Type B pancreatic cell (in vitro differentiated cells): ENCODE measurements at regions not wholly inside any gene's neighbourhood (a gene's known extent, or its start where the extent isn't known, plus 50 kb on each side); places are given as distances from the start of the nearest gene placed in this dataset.
A peak's percentile ranks its signal among the peaks of the same experiment; 100 is the strongest.

ENCODE experiments used
- DNase-seq: peaks from one replicate; pipeline ENCODE4 v3.0.0; 2021; ENCODE audit warnings: mixed read lengths; ENCODE audit not compliant: unreplicated experiment; ENCODE audit errors: extremely low spot score
- H3K27ac Mint-ChIP-seq: 2 replicates; pipeline ENCODE4 v1.8.0; 2021; ENCODE audit warnings: mild to moderate bottlenecking, mixed read lengths
- H3K27me3 Mint-ChIP-seq: 2 replicates; pipeline ENCODE4 v1.8.0; 2021; ENCODE audit warnings: mixed read lengths
- H3K36me3 Mint-ChIP-seq: 2 replicates; pipeline ENCODE4 v1.8.0; 2021; ENCODE audit warnings: mixed read lengths
- H3K4me1 Mint-ChIP-seq: one replicate; pipeline ENCODE4 v1.8.0; 2021; ENCODE audit warnings: mixed read lengths; ENCODE audit not compliant: unreplicated experiment
- H3K4me3 Mint-ChIP-seq: 2 replicates; pipeline ENCODE4 v1.8.0; 2021; ENCODE audit warnings: mild to moderate bottlenecking, mixed read lengths
- H3K9me3 Mint-ChIP-seq: 2 replicates; pipeline ENCODE4 v1.8.0; 2021; ENCODE audit warnings: mixed read lengths
- CTCF ChIP-seq: fragments of 200-600 bp; sonication (generic); conservative IDR thresholded peaks from 2 replicates; pipeline ENCODE4 v1.5.0; 2021; ENCODE audit warnings: antibody characterized with exemption, mild to moderate bottlenecking

- Mint-ChIP-seq H3K4me1 (peaks cover 4% of the 10 kb centered on the region), H3K27me3 (peaks cover 34% of the 10 kb centered on the region), H3K27ac (no peak overlapping the region), H3K9me3 (no peaks in the 10 kb centered on the region), H3K4me3 (no peak overlapping the region), H3K36me3 (no peaks in the 10 kb centered on the region)
- DNase-seq, result no peak
- no peak for TF ChIP-seq CTCF
Observed at GRCh38 chr19:28018499-28018898, 1194.5 kb downstream of the UQCRFS1 start.

DNA sequence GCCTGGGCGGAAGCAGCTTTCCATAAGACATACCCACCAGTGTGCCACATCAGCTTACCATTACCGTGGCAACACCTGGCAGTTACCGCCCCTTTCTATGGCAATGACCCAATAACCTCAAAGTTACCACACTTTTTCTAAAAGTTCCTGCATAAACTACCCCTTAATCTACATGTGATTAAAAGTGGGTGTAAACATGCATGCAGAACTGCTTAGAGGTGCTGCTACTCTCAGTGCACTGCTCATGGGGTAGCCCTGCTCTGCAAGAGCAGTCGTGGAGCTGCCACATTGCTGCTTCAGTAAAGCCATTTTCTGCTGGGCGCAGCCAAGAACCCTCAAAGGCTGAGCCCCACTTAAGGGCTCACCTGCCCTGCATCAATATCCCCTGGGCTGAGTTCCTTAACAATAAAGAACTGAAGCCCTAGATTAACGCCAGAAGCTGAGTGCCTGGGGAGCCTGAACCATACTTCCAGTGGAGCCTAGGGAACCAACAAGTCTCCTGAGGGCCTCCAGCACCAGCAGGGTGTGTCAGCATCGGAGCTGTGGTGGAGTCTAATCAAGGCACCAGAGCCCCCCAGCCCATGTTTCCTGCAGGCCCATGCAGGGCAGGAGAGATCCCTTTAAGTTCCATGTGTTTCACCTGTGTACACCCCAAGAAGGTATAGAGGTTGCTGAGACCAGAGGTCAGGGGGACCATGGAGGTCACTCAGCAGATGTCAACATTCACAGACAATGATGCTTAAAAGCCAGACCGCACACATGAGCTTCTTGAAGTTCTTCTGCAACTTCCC is 1198.1 kb downstream of the UQCRFS1 start:
- Mint-ChIP-seq H3K9me3 (no peaks in the 10 kb centered on the region), H3K27me3 (peaks cover 39% of the 10 kb centered on the region)

DNA sequence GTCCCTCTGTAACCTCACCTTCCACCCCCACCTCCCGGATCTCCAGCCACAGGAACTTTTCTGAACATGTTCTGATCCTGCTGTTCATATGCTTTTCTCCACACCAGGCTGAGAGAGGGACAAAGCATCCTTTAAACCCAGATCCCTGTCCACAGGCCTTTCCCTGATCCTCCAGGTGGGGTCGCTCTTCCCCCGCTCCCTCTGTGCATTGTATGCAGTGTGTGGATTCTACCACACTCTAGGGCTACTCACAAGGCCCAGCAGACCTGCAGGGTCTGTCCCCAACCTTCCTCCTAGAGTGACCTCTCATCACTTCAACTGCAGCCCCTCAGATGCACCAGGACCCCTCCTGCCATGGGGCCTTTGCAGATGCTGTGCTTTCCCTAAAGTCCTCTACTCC is 1200.6 kb downstream of the UQCRFS1 start:
- Mint-ChIP-seq H3K9me3 (no peaks in the 10 kb centered on the region), H3K27me3 (peaks cover 28% of the 10 kb centered on the region), H3K36me3 (no peaks in the 10 kb centered on the region), H3K4me1 (peaks cover 7% of the 10 kb centered on the region), H3K27ac (no peak overlapping the region), H3K4me3 (no peak overlapping the region)
- no peak for DNase-seq
- TF ChIP-seq CTCF, result peak; percentile 18

More for the DNA sequence above, 1198.1 kb downstream of the UQCRFS1 start:
- H3K36me3 Mint-ChIP-seq, result no peaks in the 10 kb centered on the region
- no peak for DNase-seq
- no peak overlapping the region for H3K27ac Mint-ChIP-seq
- peaks cover 5% of the 10 kb centered on the region for H3K4me1 Mint-ChIP-seq
- TF ChIP-seq CTCF, result no peak
- no peak overlapping the region for H3K4me3 Mint-ChIP-seq

GRCh38 chr19:28010656-28011055 is 1202.3 kb downstream of the UQCRFS1 start:
- Mint-ChIP-seq H3K27me3 (peaks cover 32% of the 10 kb centered on the region), H3K36me3 (no peaks in the 10 kb centered on the region), H3K4me3 (no peak overlapping the region), H3K4me1 (peaks cover 7% of the 10 kb centered on the region), H3K27ac (no peak overlapping the region), H3K9me3 (no peaks in the 10 kb centered on the region)
- DNase-seq, result no peak
- no peak for TF ChIP-seq CTCF

GRCh38 chr19:28009696-28010095 is 1203.3 kb downstream of the UQCRFS1 start:
- Mint-ChIP-seq H3K36me3 (no peaks in the 10 kb centered on the region), H3K4me1 (peaks cover 7% of the 10 kb centered on the region), H3K27me3 (peaks cover 33% of the 10 kb centered on the region), H3K4me3 (no peak overlapping the region), H3K27ac (no peak overlapping the region), H3K9me3 (no peaks in the 10 kb centered on the region)
- no peak for DNase-seq
- TF ChIP-seq CTCF, result no peak
